HCT116 (cell line): ENCODE measurements at regions not wholly inside any gene's neighbourhood (a gene's known extent, or its start where the extent isn't known, plus 50 kb on each side); places are given as distances from the start of the nearest gene placed in this dataset.

ENCODE experiments used
- ATAC-seq: fragments of 200-7000 bp; cut with Tn5 transposase; 2 replicates; pipeline ENCODE4 v1.9.1; 2020; ENCODE audit warnings: mild to moderate bottlenecking, moderate library complexity
- BruUV-seq: library from RNA; stranded (reverse); fragments of 400-500 nt; replicated peaks from 2 replicates; lab custom pipeline; 2021; lab: Mats Ljungman, UMichigan
- CTCF ChIA-PET: fragments of 300-600 bp; sonication (Branson Sonifier 250); formaldehyde crosslinking; loops from one replicate; lab custom pipeline; 2021; ENCODE audit warnings: antibody characterized with exemption; lab: Charles Lee
- POLR2A ChIA-PET: fragments of 300-600, 350-600 bp; sonication (Branson Sonifier 250); formaldehyde crosslinking; loops from one replicate; lab custom pipeline; 2021; ENCODE audit warnings: antibody characterized with exemption; lab: Charles Lee
- RAD21 ChIA-PET, 2 experiments: fragments of 300-600 bp; sonication (Branson Sonifier 250); formaldehyde crosslinking; loops; one replicate each; lab custom pipeline; 2023; ENCODE audit warnings: low total read pairs in 2 of 2; ENCODE audit not compliant: uncharacterized antibody in 2 of 2, unreplicated experiment in 2 of 2, low non-redundant PET in 1 of 2; lab: Charles Lee
- DNase-seq: peaks from one replicate; pipeline ENCODE4 v3.0.0-alpha.2; 2010; ENCODE audit warnings: low read depth, low spot score
- H2AFZ ChIP-seq: fragments of 200-600 bp; shearing (Covaris generic), sonication (generic); 2 replicates; pipeline ENCODE4 v1.6.1; 2017; ENCODE audit warnings: low read depth, mixed run types, mixed read lengths, antibody characterized with exemption, low read length; ENCODE audit not compliant: poor library complexity, severe bottlenecking
- H3K27ac ChIP-seq: 2 replicates; pipeline ENCODE4 v1.5.1; 2012; ENCODE audit warnings: low read depth, low read length
- H3K27me3 ChIP-seq: fragments of 200-600 bp; sonication (generic); 2 replicates; pipeline ENCODE4 v1.6.1; 2016; ENCODE audit warnings: mixed run types, low read length, mixed read lengths; ENCODE audit not compliant: insufficient read depth
- H3K36me3 ChIP-seq, 2 experiments: fragments of 200-500 bp in 1 of 2; fragments of 200-600 bp in 1 of 2; sonication (Bioruptor generic) in 1 of 2; sonication (generic) in 1 of 2; 2 replicates each; pipeline versions ENCODE4 v1.5.1 to v1.6.1; 2014 to 2016; ENCODE audit warnings: low read length in 2 of 2, inconsistent platforms in 1 of 2, mixed read lengths in 1 of 2, mixed run types in 1 of 2; ENCODE audit not compliant: insufficient read depth in 2 of 2, control insufficient read depth in 1 of 2
- H3K4me1 ChIP-seq, 2 experiments: fragments of 200-600 bp in 1 of 2; sonication (generic) in 1 of 2; 2 replicates each; pipeline versions ENCODE4 v1.5.1 to v1.6.1; 2012 to 2017; ENCODE audit warnings: low read length in 2 of 2, inconsistent platforms in 1 of 2, mild to moderate bottlenecking in 1 of 2, mixed read lengths in 1 of 2, mixed run types in 1 of 2, moderate library complexity in 1 of 2; ENCODE audit not compliant: insufficient read depth in 2 of 2, control insufficient read depth in 1 of 2
- H3K4me2 ChIP-seq: fragments of 200-600 bp; sonication (generic); 2 replicates; pipeline ENCODE4 v1.6.1; 2017; ENCODE audit warnings: mixed run types, low read length, mixed read lengths
- H3K4me3 ChIP-seq, 2 experiments: fragments of 200-600 bp in 1 of 2; sonication (generic) in 1 of 2; replicated peaks in 1 of 2; 2 replicates each; pipeline ENCODE4 v1.5.1; 2011 to 2016; ENCODE audit warnings: low read length in 2 of 2, control low read depth in 1 of 2, low read depth in 1 of 2, mild to moderate bottlenecking in 1 of 2, mixed read lengths in 1 of 2, mixed run types in 1 of 2
- H3K79me2 ChIP-seq: fragments of 200-600 bp; sonication (generic); 2 replicates; pipeline ENCODE4 v1.6.1; 2017; ENCODE audit warnings: mild to moderate bottlenecking, mixed run types, low read length, moderate library complexity, mixed read lengths; ENCODE audit not compliant: insufficient read depth
- H3K9ac ChIP-seq: fragments of 200-600 bp; sonication (generic); 2 replicates; pipeline ENCODE4 v1.6.1; 2016; ENCODE audit warnings: low read length, mixed read lengths
- H3K9me2 ChIP-seq: fragments of 200-600 bp; sonication (generic), shearing (Covaris generic); 2 replicates; pipeline ENCODE4 v1.6.1; 2017; ENCODE audit warnings: mixed run types, mild to moderate bottlenecking, moderate library complexity; ENCODE audit not compliant: insufficient read depth
- H3K9me3 ChIP-seq, 2 experiments: fragments of 200-500 bp in 1 of 2; fragments of 200-600 bp in 1 of 2; sonication (Bioruptor generic) in 1 of 2; sonication (generic) in 1 of 2; 2 replicates each; pipeline ENCODE4 v1.6.1; 2014 to 2017; ENCODE audit warnings: low read length in 2 of 2, mixed read lengths in 2 of 2, inconsistent platforms in 1 of 2, low read depth in 1 of 2, mild to moderate bottlenecking in 1 of 2, mixed run types in 1 of 2, moderate library complexity in 1 of 2; ENCODE audit not compliant: control insufficient read depth in 1 of 2, insufficient read depth in 1 of 2
- H4K20me1 ChIP-seq: fragments of 200-600 bp; sonication (generic), shearing (Covaris generic); 2 replicates; pipeline ENCODE4 v1.6.1; 2017; ENCODE audit warnings: mixed run types, mild to moderate bottlenecking, moderate library complexity; ENCODE audit not compliant: insufficient read depth
- CBX3 ChIP-seq: IDR thresholded peaks from 2 replicates; pipeline ENCODE4 v1.6.1; 2012; ENCODE audit warnings: low read depth
- CEBPB ChIP-seq: IDR thresholded peaks from 2 replicates; pipeline ENCODE4 v1.6.1; 2012; ENCODE audit warnings: low read depth
- EZH2 ChIP-seq: fragments of 200-600 bp; sonication (generic); IDR thresholded peaks from 2 replicates; pipeline ENCODE4 v1.6.1; 2017; ENCODE audit warnings: antibody characterized with exemption, mixed run types
- EZH2phosphoT487 ChIP-seq: fragments of 200-600 bp; IDR thresholded peaks from 2 replicates; pipeline ENCODE4 v1.6.1; 2018; ENCODE audit warnings: antibody characterized with exemption, borderline replicate concordance
- FOSL1 ChIP-seq: IDR thresholded peaks from 2 replicates; pipeline ENCODE4 v1.6.1; 2012; ENCODE audit warnings: low read depth
- JUND ChIP-seq: IDR thresholded peaks from 2 replicates; pipeline ENCODE4 v1.6.1; 2012
- POLR2AphosphoS5 ChIP-seq: IDR thresholded peaks from 2 replicates; pipeline ENCODE4 v1.6.1; 2011; ENCODE audit warnings: mild to moderate bottlenecking, low read depth, low read length, moderate library complexity
- RAD21 ChIP-seq: IDR thresholded peaks from 2 replicates; pipeline ENCODE4 v1.6.1; 2012; ENCODE audit warnings: low read depth, mild to moderate bottlenecking
- SIN3A ChIP-seq: IDR thresholded peaks from 2 replicates; pipeline ENCODE4 v1.6.1; 2012; ENCODE audit warnings: low read depth
- TCF7L2 ChIP-seq: IDR thresholded peaks from 2 replicates; pipeline ENCODE4 v1.7.0; 2011; ENCODE audit warnings: borderline replicate concordance, inconsistent platforms; ENCODE audit not compliant: insufficient read depth, insufficient read length; ENCODE audit errors: extremely low read depth
- YY1 ChIP-seq: IDR thresholded peaks from 2 replicates; pipeline ENCODE4 v1.6.1; 2011; ENCODE audit warnings: low read length, low read depth, moderate library complexity, mild to moderate bottlenecking; ENCODE audit not compliant: insufficient replicate concordance; ENCODE audit errors: extremely low read depth
- ZFX ChIP-seq: fragments of 450-650 bp; IDR thresholded peaks from 2 replicates; pipeline ENCODE4 v1.6.1; 2017
- intact Hi-C: fragments of 100-400 bp; cut with micrococcal nuclease; formaldehyde crosslinking; loops from 2 replicates; pipeline ENCODE4 v1.10.0; 2022
- TF ChIP-seq, protein P1 (sequence below): IDR thresholded peaks from 2 replicates; pipeline ENCODE4 v1.6.1; 2012

DNA sequence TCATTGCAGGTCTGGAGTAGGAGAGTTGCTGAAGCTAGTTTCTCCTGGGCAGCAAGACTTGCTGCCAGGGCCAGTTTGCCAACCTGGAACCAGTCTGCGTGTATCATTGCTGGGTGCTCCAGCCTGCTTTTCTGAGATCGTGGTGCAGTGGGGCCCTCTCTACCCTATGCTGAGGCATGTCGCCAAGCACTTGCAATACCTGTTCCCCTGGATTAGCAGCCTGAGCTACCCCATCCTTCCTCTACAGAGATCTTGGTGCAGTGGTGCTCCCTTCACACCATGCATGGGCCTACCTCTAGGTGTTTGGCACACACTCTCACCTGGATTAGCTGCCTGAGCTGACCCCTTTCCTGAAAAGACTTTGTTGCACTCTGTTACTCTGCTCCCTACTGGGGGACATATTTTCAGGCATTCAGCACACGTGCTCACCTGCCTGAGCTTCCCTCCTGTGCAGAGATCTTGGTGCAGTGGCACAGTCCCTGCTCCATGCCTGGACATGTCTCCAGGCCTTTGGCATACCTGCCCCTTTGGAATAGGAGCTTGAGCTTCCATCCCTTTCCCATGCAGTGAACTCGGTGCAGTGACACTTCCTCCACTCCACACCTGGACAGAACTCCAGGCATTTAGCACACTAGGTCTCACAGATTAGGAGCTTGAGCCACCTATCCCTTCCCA, 133.7 kb upstream of the CXCL13 start:
- intact Hi-C loops, result no loop called here
- Histone ChIP-seq H2AFZ (no peak overlapping the region), H3K9me3 (no peaks in the 10 kb centered on the region), H3K4me3 (no peak overlapping the region), H3K27ac (no peak overlapping the region), H3K4me1 (no peaks in the 10 kb centered on the region), H3K4me2 (no peak overlapping the region), H3K36me3 (no peaks in the 10 kb centered on the region), H3K27me3 (peaks cover 15% of the 10 kb centered on the region; the same call in 1 of the 2 replicates), H4K20me1 (no peaks in the 10 kb centered on the region), H3K9me2 (no peaks in the 10 kb centered on the region), H3K79me2 (no peaks in the 10 kb centered on the region), H3K9ac (no peak overlapping the region)
- BruUV-seq, result no TSS peak
- POLR2A ChIA-PET, result no interaction called here
- TF ChIP-seq RAD21, result no peak
- TF ChIP-seq FOSL1, result no peak
- no peak for TF ChIP-seq SIN3A
- TF ChIP-seq YY1, result no peak
- TF ChIP-seq EZH2phosphoT487, result no peak
- TF ChIP-seq EZH2, result no peak
- no peak for TF ChIP-seq TCF7L2
- TF ChIP-seq JUND, result no peak
- no peak for TF ChIP-seq POLR2AphosphoS5
- TF ChIP-seq, protein P1, sequence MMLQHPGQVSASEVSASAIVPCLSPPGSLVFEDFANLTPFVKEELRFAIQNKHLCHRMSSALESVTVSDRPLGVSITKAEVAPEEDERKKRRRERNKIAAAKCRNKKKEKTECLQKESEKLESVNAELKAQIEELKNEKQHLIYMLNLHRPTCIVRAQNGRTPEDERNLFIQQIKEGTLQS, result no peak
- TF ChIP-seq CBX3, result no peak
- TF ChIP-seq ZFX, result no peak
- no peak for TF ChIP-seq CEBPB
- CTCF ChIA-PET, result interaction anchor here (1.7 kb wide), 1 partner anchor 129 kb away, joined by 4 read pairs; no protein-coding TSS in a partner anchor
- RAD21 ChIA-PET, result no interaction called here
- DNase-seq, result no peak
- ATAC-seq, result no peak
